ENCODE measurements at regions not wholly inside any gene's neighbourhood (a gene's known extent, or its start where the extent isn't known, plus 50 kb on each side); places are given as distances from the start of the nearest gene placed in this dataset.

DNA sequence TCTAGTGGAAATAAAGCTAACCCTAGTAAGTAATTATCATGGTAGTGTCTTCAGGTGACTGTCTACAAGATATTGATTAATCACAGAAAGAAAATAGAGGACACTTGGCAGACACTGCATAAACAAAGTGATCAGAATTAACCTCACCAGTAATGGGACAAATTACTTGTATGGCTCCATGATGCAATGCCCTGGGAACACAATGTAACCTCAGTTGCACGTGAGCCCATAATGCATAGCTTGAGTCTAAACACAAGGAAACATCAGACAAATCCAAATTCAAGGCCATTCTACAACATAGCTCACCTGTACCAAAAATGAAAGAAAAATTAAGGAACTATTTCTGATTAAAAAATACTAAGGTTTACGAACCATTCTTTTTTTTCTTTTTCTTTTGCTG lies 92.4 kb upstream of the SSTR4 start:
- no peak for DNase-seq (ENCODE audit: low read depth)
- TF ChIP-seq, protein P1, sequence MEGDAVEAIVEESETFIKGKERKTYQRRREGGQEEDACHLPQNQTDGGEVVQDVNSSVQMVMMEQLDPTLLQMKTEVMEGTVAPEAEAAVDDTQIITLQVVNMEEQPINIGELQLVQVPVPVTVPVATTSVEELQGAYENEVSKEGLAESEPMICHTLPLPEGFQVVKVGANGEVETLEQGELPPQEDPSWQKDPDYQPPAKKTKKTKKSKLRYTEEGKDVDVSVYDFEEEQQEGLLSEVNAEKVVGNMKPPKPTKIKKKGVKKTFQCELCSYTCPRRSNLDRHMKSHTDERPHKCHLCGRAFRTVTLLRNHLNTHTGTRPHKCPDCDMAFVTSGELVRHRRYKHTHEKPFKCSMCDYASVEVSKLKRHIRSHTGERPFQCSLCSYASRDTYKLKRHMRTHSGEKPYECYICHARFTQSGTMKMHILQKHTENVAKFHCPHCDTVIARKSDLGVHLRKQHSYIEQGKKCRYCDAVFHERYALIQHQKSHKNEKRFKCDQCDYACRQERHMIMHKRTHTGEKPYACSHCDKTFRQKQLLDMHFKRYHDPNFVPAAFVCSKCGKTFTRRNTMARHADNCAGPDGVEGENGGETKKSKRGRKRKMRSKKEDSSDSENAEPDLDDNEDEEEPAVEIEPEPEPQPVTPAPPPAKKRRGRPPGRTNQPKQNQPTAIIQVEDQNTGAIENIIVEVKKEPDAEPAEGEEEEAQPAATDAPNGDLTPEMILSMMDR (IDR thresholded peaks at IDR 0.05; ENCODE audit: insufficient read depth, low read length): no peak
- no peak overlapping the region for H3K4me3 ChIP-seq (ENCODE audit: low read depth, low read length)

DNA sequence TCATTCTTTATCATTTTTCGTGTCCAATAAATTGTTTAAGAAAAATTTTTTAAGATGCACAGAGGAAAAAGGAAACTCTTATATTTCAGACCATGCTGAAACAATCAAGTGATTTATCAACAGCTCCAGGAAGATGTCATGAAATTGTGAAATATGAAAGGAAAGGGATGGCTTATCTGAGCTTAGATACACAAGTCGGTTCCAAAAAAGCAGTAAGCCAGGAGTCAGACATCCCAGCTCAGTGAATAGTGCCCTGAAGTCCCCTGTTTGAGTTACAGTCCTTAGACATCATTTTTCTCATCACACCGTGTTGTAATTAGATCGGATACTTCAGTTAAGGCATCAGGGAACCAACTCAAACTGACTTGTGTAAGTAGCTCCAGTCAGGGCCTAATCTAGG lies 91.0 kb upstream of the SSTR4 start:
- no peak overlapping the region for H3K4me3 ChIP-seq (ENCODE audit: low read depth, low read length)
- TF ChIP-seq, protein P1 (IDR thresholded peaks at IDR 0.05; ENCODE audit: insufficient read depth, low read length): no peak
- DNase-seq (ENCODE audit: low read depth): peak; percentile 24

DNA sequence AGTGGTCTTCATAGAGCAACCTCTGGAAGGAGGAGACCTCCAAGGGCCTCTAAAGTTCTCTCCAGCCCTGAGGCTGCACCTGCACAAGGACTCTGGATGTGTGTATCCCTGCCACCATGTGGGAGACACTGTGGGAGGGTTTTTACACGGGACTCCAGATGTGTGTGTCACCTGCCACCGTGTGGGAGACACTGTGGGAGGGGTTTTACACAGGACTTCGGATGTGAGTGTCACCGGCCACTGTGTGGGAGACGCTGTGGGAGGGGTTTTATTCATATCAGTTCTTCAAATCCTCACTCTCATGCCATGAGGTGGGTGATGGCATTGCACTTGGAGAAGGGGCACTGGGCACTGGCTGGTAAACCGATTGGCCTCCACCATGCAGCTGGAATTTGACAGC lies 90.2 kb upstream of the SSTR4 start:
- no peak for DNase-seq (ENCODE audit: low read depth)
- no peak overlapping the region for H3K4me3 ChIP-seq (ENCODE audit: low read depth, low read length)
- TF ChIP-seq, protein P1 (IDR thresholded peaks at IDR 0.05; ENCODE audit: insufficient read depth, low read length): no peak

DNA sequence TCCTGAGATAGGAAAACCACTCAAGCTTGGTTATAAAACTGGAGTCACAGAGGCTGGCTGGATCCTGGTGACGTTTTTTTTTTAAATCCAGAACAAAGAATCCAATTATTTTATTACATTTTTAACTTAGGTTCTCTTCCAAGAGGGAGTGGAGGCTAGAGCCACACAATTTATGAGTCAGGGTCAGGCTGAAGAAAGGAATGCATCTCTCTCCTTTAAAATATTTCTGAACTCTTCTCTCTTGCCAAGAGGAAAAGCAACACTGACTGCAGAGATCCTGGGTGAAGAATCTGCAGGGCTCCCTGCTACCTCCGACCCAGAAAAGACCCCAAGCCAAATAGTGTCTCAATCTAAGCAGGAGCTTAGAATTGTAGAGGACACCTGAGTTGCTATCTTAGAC lies 88.5 kb upstream of the SSTR4 start:
- no peak overlapping the region for H3K4me3 ChIP-seq (ENCODE audit: low read depth, low read length)
- peak; percentile 45 for DNase-seq (ENCODE audit: low read depth)
- TF ChIP-seq, protein P1 (IDR thresholded peaks at IDR 0.05; ENCODE audit: insufficient read depth, low read length): no peak

DNA sequence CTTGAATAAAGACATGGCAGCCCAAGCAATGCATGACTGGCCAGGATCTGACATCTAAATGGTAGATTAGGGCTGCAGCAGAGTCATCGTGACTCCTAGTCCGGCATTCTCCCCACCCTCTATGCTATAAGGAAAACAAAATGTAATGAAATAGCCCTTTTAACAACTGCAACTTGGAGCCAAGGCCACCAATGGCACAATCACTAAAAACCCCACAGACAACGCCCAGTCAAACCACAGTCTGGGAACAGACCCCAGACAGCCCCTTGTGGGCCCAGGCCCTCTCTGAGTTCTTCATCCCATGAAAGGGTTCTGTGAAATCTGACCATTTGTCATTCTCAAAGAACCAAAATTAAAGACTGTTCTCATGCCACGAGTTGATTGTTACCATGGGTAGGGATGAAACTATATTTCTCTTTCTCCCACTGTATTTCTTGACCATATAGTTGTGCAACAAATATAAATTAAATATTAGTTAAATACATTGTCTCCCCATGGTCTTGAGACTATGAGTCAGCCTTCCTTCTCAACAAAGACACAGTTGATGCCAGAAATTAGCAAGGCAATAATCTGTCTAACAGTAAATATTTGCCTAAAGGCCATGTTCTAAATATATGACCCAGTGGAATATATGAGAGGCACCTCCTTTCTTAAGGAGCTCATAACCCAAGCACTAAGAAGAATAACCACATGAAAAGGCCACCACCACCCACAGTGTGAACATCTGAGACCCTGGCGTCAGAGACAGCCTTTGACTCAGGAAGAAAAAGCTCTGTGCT lies 85.6 kb upstream of the SSTR4 start:
- no peak for DNase-seq (ENCODE audit: low read depth)

DNA sequence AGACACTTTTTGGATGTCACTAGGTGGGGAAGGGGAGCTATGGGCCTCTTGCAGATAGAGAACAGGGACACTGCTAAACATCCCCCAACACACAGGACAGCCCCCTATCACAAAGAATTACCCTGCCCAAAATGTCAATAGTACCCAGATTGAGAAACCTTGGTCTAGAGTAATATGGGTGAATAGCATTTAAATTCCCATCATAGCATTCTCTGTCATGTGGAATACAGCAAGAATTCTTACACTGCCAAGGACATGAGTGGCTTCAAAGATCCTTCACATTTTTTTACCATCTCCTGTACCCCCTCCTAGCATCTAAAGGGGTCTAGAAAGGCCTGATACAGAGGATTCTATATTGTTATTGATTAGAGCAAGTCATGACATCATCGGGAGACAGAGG lies 83.1 kb upstream of the SSTR4 start:
- no peak overlapping the region for H3K4me3 ChIP-seq (ENCODE audit: low read depth, low read length)
- DNase-seq (ENCODE audit: low read depth): no peak
- TF ChIP-seq, protein P1 (IDR thresholded peaks at IDR 0.05; ENCODE audit: insufficient read depth, low read length): no peak

More for the DNA sequence above, 85.6 kb upstream of the SSTR4 start:
- TF ChIP-seq, protein P1 (IDR thresholded peaks at IDR 0.05; ENCODE audit: insufficient read depth, low read length): no peak
- no peak overlapping the region for H3K4me3 ChIP-seq (ENCODE audit: low read depth, low read length)

DNA sequence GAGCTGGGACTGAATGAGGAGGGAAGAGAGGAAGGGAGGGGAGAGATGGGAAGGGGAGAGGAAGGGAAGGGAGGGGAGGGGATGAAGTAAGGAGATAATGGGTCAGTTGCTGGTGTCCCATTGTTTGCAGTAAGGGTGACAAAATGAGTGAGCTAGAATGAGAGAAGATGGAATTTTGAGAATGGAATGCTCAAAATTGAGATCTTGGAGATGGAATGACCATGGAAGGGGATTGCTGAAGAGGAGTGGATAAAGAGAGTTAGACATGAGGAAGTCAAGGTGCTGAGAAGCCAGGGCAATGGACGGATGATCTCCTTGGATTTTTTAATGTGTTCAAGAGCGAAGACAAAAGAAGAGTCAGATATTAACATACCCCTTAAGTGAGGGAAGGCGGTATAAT lies 80.5 kb upstream of the SSTR4 start:
- DNase-seq (ENCODE audit: low read depth): no peak
- no peak overlapping the region for H3K4me3 ChIP-seq (ENCODE audit: low read depth, low read length)
- TF ChIP-seq, protein P1 (IDR thresholded peaks at IDR 0.05; ENCODE audit: insufficient read depth, low read length): no peak

Measured in fibroblast of the aortic adventitia (primary cell).